Activated T-helper 9 cell treated with anti-CD3 and anti-CD28 coated beads, Interleukin-2, amount 50 U/mL, for 16 hours (primary cell): ENCODE measurements at regions not wholly inside any gene's neighbourhood (a gene's known extent, or its start where the extent isn't known, plus 50 kb on each side); places are given as distances from the start of the nearest gene placed in this dataset.

ENCODE experiments used
- DNase-seq: peaks from one replicate; pipeline ENCODE4 v3.0.0-alpha.2; 2020; ENCODE audit warnings: low read depth

DNA sequence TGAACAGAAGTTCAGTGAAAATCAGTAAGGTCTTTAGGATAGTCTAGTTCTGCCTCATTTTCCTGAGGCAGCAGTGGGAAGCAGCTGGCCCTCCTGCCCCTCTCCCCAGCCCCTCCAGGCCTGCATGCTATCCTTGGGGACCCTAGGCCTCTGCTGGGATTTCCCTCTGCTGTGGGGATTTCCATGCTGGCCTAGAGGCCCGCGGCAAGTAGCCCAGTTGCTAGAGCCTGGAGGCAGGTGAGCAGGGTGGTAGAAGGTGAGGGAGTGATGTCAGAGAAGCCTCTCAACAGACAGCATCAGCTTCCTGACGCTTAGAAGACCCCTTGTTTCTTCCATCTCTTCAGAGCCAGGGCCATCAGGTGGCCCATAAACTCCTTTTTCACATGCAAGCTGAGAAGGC lies 305.8 kb upstream of the THBS1 start:
- DNase-seq, result no peak

GRCh38 chr15:39279311-39279710 lies 301.6 kb upstream of the THBS1 start:
- no peak for DNase-seq

GRCh38 chr15:39281094-39281493 lies 299.8 kb upstream of the THBS1 start:
- no peak for DNase-seq

- no peak for DNase-seq
Measured at GRCh38 chr15:39282663-39283208, 298.1 kb upstream of the THBS1 start.

DNA sequence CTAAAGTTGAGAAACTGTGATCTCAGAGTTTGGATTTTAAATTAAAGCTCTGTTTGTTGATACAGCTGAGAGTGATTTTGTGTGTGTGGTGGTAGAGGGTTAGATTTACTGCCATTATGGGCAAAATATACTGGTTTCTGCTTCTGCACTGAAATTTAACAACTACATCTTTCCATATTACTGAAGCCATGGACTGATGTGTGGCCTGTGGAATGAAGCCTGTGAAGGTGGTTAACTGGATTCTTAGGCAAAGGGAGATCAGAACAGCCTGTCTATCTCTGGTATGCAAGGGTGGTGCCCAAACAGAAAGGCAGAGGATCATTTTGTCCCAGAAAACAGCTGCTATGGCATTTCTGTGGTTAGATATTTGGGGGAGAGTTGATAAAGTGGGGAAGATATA lies 297.3 kb upstream of the THBS1 start:
- DNase-seq, result no peak

DNA sequence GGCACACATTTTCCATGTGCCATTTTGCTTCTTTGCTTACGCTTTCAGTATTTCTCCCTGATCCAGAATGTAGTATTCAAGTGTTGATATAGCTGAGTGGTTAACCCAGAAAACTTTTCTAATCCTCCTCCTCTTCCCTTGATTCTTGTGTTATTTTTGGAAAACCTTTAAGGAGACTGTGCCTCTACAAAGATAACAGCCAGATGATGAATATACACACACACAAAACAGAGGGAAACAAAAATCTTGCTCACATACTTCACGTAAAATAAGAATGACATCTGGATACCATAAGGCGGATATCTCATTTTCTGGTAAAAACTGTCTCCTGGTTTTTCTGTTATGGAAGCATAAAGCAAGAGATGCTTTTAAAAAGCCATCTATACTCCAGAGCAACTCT lies 295.8 kb upstream of the THBS1 start:
- DNase-seq, result no peak

DNA sequence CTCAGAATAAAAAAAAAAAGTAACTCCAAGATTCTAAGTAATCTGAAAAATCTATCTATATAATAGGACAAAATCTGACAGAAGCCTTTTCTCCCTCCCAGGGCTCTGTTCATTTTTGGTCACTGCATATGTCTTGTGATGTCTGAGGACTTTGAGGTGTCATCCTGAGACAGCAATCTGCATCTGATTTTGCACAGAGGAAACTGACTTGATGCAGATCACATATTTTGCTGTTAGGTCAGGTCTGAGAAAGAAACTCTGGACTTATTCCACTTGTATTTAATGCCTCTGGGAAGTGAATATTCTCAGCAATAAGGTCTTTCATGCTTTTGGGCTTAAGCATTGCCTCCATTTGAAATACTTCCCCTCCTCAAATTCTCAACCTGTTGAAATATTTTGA lies 295.2 kb upstream of the THBS1 start:
- no peak for DNase-seq

DNA sequence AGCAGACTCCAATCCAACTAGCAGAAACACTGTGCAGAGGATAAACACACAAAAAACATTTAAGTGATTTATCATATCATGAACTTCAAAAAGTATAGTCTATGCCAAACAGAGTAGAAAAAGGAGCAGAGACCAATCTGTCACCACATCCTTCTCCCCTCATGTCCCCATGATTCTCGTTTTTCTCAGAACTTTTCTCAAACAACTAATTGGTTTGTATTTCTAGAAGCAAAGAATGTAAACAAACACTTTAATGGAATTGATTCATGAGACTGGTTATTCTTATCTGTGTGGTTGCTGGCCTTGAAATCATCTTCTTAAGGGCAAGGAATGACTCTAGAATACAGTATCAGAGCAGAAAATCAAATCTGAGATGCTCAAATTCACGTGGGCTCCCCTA lies 294.2 kb upstream of the THBS1 start:
- no peak for DNase-seq

GRCh38 chr15:39287322-39288195 lies 293.3 kb upstream of the THBS1 start:
- DNase-seq, result no peak

- DNase-seq, result no peak
Measured at GRCh38 chr15:39290711-39291435, 290.0 kb upstream of the THBS1 start.

DNA sequence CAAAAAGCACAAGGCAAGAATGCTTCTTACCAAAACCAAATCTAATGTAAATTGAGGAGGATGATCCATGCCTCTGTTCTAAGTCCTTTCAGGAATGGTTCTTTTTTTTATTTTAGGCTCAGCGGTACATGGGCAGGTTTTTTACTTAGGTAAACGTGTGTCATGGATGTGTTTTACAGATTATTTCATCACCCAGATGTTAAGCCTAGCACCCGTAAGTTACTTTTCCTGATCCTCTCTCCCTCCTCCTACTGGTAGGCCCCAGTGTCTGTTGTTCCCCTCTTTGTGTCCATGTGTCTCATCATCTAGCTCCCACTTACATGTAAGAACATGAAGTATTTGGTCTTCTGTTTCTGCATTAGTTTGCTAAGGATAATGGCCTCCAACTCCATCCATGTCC lies 289.2 kb upstream of the THBS1 start:
- no peak for DNase-seq

DNA sequence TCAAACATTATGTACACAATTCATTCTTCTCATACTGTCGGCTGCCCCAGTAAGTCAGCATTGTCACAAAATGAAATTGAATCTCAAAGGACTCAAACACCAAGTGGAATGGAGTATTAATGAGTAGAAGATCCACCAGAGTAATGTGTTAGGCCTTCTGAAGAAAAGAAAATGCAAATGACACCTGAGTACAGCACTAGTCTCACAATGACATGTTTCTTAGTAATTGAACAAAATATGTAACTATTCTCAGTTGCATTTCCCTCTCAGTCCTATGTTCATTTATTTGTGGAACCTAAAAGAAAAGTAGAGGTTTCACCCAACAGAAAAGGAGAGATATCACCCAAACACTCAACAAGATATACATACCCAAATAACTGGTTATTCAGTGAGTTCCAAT lies 283.9 kb upstream of the THBS1 start:
- no peak for DNase-seq

GRCh38 chr15:39298271-39298962 lies 282.5 kb upstream of the THBS1 start:
- DNase-seq, result no peak

DNA sequence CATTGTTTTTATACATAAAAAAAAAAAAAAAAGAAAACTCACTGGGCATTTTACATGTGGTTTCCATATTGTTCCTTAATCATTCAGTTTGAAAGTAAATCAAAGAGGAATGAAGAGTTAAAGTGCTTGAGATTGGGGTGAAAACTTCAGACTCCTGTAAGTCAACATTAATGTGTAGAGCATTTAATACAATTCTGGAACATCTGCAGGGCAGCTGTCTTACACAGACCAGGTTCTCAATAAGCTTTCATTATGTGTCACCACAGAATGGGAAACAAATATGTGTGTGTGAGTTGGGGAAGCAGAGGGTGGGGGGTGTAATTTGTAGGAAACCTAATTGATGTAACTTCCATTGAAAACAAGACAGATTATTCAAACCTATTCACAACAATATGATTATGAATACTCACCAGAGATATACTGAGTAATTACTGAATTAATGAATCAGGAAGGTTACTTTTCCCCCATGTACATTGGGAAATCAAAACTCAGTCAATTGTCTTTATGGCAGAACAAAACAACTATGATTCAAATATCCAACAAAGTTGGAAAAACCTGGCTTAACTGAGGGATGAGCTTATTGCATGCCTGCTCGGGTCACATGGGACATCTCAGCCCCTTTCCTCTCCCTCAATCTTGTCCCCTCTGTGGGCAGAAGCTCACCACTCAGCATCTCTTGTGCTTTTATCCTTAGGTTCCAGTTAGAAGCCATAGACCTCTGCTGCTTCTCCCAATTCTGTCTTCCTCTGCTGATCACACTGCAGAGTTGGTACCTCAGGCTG lies 281.2 kb upstream of the THBS1 start:
- no peak for DNase-seq

DNA sequence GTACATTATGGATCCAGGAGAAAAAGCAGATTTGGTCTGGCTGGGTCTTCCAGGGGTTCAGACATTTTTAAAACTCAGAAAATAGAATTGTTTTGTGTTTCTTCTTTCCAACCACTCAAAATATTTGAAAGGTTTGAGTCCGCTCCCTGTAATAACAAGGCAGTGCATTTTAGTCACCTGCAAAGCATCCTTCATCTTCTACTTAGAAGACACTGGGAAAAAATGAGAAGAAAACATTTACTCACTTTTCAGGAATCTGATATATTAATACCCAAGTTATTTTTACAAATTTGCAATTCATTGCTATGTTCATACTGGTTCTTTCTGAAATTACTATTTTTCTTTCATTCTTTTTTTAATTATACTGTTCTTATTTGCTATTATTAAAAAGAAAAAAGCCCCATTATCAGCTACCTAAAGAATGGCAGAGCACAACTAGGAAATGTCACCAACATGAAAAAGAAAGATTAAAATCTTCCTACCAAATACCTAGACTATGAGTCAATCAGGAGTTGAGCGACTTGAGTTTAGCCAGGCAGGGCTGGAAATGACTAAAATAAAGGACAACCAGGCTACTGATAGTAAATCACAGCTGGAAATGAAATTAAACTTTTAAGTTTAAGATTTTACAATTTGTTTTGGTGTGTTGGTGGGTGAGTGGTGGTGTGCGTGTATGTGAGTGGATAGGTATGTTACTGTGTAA lies 280.3 kb upstream of the THBS1 start:
- no peak for DNase-seq

GRCh38 chr15:39301589-39301999 lies 279.3 kb upstream of the THBS1 start:
- no peak for DNase-seq

DNA sequence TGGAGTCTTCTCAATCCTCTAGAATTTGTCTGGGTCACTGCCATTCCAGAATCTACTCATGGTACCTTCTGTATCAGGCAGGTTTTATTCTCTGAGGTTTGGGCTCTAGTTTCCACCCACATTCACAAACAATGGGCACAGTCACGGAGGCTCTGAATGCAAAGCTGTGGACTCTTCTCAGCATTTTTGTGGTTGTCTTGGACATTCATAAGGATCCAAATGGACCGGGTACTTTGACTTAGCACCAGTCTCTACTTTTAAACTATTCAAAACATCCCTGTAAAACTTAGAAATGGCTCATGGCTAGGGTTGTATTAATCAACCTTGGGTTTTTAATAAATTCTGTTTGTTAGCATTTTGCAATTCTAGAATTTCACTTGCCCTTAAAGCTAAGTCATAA lies 277.9 kb upstream of the THBS1 start:
- DNase-seq, result no peak

GRCh38 chr15:39304201-39304841 lies 276.6 kb upstream of the THBS1 start:
- no peak for DNase-seq

- no peak for DNase-seq
Measured at GRCh38 chr15:39304931-39305728, 275.7 kb upstream of the THBS1 start.

- DNase-seq, result no peak
Measured at GRCh38 chr15:39310633-39311032, 270.2 kb upstream of the THBS1 start.
